ENCODE measurements at regions not wholly inside any gene's neighbourhood (a gene's known extent, or its start where the extent isn't known, plus 50 kb on each side); places are given as distances from the start of the nearest gene placed in this dataset.

DNA sequence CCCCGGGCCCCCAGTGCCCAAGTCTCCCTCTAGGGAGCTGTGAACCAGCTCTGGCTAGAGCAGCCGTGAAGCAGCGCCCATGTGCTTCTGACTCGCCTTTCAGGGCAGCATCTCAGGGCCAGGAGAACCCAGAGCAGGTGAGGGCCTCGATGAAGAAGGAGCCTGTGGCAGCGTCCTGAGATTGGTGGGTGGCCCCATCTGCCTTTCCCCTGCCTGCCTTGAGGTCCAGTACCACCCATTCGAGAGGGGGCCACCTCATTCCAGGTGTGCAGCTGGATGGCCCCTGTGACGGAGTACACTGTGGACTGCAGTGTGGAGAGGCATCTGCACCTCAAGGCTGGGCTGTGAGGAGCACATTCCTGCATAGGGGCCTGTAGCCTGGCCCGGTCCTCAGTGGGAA lies 167.3 kb upstream of the ZNF267 start:
- TF ChIP-seq, protein P1, sequence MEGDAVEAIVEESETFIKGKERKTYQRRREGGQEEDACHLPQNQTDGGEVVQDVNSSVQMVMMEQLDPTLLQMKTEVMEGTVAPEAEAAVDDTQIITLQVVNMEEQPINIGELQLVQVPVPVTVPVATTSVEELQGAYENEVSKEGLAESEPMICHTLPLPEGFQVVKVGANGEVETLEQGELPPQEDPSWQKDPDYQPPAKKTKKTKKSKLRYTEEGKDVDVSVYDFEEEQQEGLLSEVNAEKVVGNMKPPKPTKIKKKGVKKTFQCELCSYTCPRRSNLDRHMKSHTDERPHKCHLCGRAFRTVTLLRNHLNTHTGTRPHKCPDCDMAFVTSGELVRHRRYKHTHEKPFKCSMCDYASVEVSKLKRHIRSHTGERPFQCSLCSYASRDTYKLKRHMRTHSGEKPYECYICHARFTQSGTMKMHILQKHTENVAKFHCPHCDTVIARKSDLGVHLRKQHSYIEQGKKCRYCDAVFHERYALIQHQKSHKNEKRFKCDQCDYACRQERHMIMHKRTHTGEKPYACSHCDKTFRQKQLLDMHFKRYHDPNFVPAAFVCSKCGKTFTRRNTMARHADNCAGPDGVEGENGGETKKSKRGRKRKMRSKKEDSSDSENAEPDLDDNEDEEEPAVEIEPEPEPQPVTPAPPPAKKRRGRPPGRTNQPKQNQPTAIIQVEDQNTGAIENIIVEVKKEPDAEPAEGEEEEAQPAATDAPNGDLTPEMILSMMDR (IDR thresholded peaks at IDR 0.05): no peak
- TF ChIP-seq POLR2A (IDR thresholded peaks at IDR 0.05): no peak
- no peak for TF ChIP-seq EP300 (IDR thresholded peaks at IDR 0.05)
- TF ChIP-seq POLR2AphosphoS5 (IDR thresholded peaks at IDR 0.05): no peak
